A673 (cell line): ENCODE measurements at regions not wholly inside any gene's neighbourhood (a gene's known extent, or its start where the extent isn't known, plus 50 kb on each side); places are given as distances from the start of the nearest gene placed in this dataset.

Experiments
- BruUV-seq: library from RNA; stranded (reverse); fragments of 400-500 nt; replicated peaks from 2 replicates; lab custom pipeline; 2021; lab: Mats Ljungman, UMichigan
- CTCF ChIA-PET: fragments of 300-600 bp; sonication (Branson Sonifier 250); formaldehyde crosslinking; loops from one replicate; lab custom pipeline; 2022; ENCODE audit warnings: antibody characterized with exemption; lab: Charles Lee
- POLR2A ChIA-PET: fragments of 300-600 bp; sonication (Branson Sonifier 250); formaldehyde crosslinking; loops from one replicate; lab custom pipeline; 2022; ENCODE audit warnings: antibody characterized with exemption; ENCODE audit not compliant: low non-redundant PET; lab: Charles Lee
- DNase-seq: peaks from one replicate; pipeline ENCODE4 v3.0.0-alpha.2; 2015; ENCODE audit warnings: low spot score
- H3K27ac ChIP-seq: fragments of 200-600 bp; sonication (generic); 2 replicates; pipeline ENCODE4 v1.5.1; 2016; ENCODE audit warnings: mixed run types, low read depth, mild to moderate bottlenecking, mixed read lengths, antibody characterized with exemption, low read length; ENCODE audit not compliant: poor library complexity, severe bottlenecking
- H3K27me3 ChIP-seq: fragments of 200-600 bp; sonication (generic); replicated peaks from 2 replicates; pipeline ENCODE4 v1.6.1; 2017; ENCODE audit warnings: mixed run types, low read depth, mild to moderate bottlenecking, mixed read lengths, antibody characterized with exemption, low read length; ENCODE audit not compliant: insufficient read depth, poor library complexity
- H3K36me3 ChIP-seq: fragments of 200-600 bp; sonication (generic); 2 replicates; pipeline ENCODE4 v1.6.1; 2016; ENCODE audit warnings: mixed run types, mild to moderate bottlenecking, mixed read lengths, antibody characterized with exemption, low read length; ENCODE audit not compliant: insufficient read depth, poor library complexity, severe bottlenecking
- H3K4me1 ChIP-seq: fragments of 200-600 bp; sonication (generic); 2 replicates; pipeline ENCODE4 v1.6.1; 2017; ENCODE audit warnings: mixed run types, mild to moderate bottlenecking, mixed read lengths, antibody characterized with exemption, low read length; ENCODE audit not compliant: insufficient read depth, poor library complexity, severe bottlenecking
- H3K4me3 ChIP-seq: fragments of 200-600 bp; sonication (generic); 2 replicates; pipeline ENCODE4 v1.5.1; 2016; ENCODE audit warnings: low read depth, mixed run types, mild to moderate bottlenecking, mixed read lengths, low read length; ENCODE audit not compliant: poor library complexity, severe bottlenecking
- H3K9me3 ChIP-seq: fragments of 200-600 bp; sonication (generic); 2 replicates; pipeline ENCODE4 v1.6.1; 2016; ENCODE audit warnings: mixed run types, low read depth, mild to moderate bottlenecking, mixed read lengths, antibody characterized with exemption, low read length; ENCODE audit not compliant: poor library complexity, severe bottlenecking
- EZH2 ChIP-seq: fragments of 200-600 bp; sonication (generic); IDR thresholded peaks from 2 replicates; pipeline ENCODE4 v1.6.1; 2017; ENCODE audit warnings: borderline replicate concordance, low read depth, mild to moderate bottlenecking, mixed read lengths, antibody characterized with exemption, low read length; ENCODE audit not compliant: poor library complexity, severe bottlenecking
- intact Hi-C: fragments of 100-400 bp; cut with micrococcal nuclease; formaldehyde crosslinking; loops from one replicate; pipeline ENCODE4 v1.10.0; 2022; ENCODE audit not compliant: unreplicated experiment
- TF ChIP-seq, protein P1 (sequence below): fragments of 300-800, 200-600 bp; sonication (generic); conservative IDR thresholded peaks from 2 replicates; pipeline ENCODE4 v1.5.1; 2017; ENCODE audit warnings: low read depth, mild to moderate bottlenecking, antibody characterized with exemption, low read length, moderate library complexity, mixed read lengths

GRCh38 chr4:139611391-139611790 lies 54.2 kb upstream of the MGST2 start:
- no TSS peak for BruUV-seq
- no peak for TF ChIP-seq EZH2
- TF ChIP-seq, protein P1, sequence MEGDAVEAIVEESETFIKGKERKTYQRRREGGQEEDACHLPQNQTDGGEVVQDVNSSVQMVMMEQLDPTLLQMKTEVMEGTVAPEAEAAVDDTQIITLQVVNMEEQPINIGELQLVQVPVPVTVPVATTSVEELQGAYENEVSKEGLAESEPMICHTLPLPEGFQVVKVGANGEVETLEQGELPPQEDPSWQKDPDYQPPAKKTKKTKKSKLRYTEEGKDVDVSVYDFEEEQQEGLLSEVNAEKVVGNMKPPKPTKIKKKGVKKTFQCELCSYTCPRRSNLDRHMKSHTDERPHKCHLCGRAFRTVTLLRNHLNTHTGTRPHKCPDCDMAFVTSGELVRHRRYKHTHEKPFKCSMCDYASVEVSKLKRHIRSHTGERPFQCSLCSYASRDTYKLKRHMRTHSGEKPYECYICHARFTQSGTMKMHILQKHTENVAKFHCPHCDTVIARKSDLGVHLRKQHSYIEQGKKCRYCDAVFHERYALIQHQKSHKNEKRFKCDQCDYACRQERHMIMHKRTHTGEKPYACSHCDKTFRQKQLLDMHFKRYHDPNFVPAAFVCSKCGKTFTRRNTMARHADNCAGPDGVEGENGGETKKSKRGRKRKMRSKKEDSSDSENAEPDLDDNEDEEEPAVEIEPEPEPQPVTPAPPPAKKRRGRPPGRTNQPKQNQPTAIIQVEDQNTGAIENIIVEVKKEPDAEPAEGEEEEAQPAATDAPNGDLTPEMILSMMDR: no peak
- ChIA-PET POLR2A (no interaction called here), CTCF (no interaction called here)
- H3K4me1 ChIP-seq: peaks cover 35% of the 10 kb centered on the region
- H3K27me3 ChIP-seq: no peaks in the 10 kb centered on the region
- H3K36me3 ChIP-seq: no peaks in the 10 kb centered on the region
- no peaks in the 10 kb centered on the region for H3K9me3 ChIP-seq
- DNase-seq: no peak
- no peak overlapping the region for H3K27ac ChIP-seq
- no peak overlapping the region for H3K4me3 ChIP-seq
- intact Hi-C loops: no loop called here

DNA sequence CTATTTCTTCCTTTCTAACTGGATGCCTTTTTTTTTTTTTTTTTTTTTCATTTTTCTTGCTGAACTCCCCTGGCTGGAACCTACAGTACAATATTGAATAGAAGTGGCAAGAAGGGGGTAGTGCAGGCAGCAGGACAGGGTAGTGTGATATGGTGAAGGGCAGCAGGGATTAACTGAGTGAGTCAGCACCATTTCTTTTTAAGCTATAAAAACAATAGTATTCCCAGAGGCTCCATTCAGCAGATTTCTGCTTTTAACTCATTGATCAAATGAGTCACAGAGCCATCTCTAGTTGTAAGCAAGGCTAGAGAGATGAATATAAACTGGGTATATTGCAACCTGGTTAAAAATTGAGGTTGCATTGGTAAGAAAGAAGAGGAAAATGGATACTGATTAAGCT lies 53.6 kb upstream of the SETD7 start:
- peak; percentile 82 for DNase-seq
- CTCF ChIA-PET: no interaction called here
- BruUV-seq: no TSS peak
- Histone ChIP-seq H3K36me3 (no peaks in the 10 kb centered on the region), H3K27ac (peak overlapping the region; percentile 36), H3K27me3 (no peaks in the 10 kb centered on the region), H3K9me3 (no peaks in the 10 kb centered on the region), H3K4me3 (no peak overlapping the region), H3K4me1 (peaks cover 53% of the 10 kb centered on the region)
- POLR2A ChIA-PET: interaction anchor here (0.6 kb wide), 1 partner anchor 10 kb away, joined by 9 read pairs; no protein-coding TSS in a partner anchor
- TF ChIP-seq, protein P1: 0 out of 2 replicates have a peak, but pooled peaks have one; percentile 8
- TF ChIP-seq EZH2: no peak
- intact Hi-C loops: no loop called here

DNA sequence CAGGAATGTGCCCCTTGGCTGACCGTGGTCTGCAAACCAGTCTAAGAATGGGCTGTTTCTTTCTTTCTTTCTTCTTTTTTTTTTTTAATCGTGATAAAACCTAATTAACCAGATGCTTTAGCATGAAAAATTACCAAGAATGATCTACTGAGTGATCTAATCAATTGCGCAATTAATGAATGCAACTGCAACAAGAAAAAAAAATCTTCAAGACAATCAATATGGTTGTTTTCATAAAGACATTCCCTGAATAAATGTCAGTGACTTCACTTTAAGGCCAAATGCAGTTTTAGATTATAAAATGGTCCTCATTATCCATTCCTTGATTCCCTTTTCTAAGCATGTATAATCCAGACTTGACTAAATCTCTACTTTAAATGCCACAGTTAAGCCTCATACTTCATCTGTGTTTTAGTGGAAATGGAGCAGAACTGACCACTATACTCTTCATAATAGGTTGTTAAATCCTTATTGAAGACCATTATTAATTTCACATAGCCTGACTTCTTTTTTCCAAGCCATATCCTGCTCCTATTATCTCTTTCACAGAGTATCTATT lies 51.6 kb upstream of the SETD7 start:
- Histone ChIP-seq H3K9me3 (no peaks in the 10 kb centered on the region), H3K27ac (peak overlapping the region; percentile 74), H3K4me3 (no peak overlapping the region), H3K27me3 (no peaks in the 10 kb centered on the region), H3K36me3 (no peaks in the 10 kb centered on the region), H3K4me1 (peaks cover 68% of the 10 kb centered on the region)
- TSS peak; percentile 77 for BruUV-seq
- ChIA-PET CTCF (interaction anchor here (0.6 to 1.5 kb wide), 2 partner anchors 26 to 753 kb away, joined by 5 read pairs; no protein-coding TSS in a partner anchor), POLR2A (no interaction called here)
- DNase-seq: no peak
- no peak for TF ChIP-seq EZH2
- TF ChIP-seq, protein P1: no peak
- intact Hi-C loops: no loop called here
